ENCODE measurements at regions not wholly inside any gene's neighbourhood (a gene's known extent, or its start where the extent isn't known, plus 50 kb on each side); places are given as distances from the start of the nearest gene placed in this dataset.

- TF ChIP-seq CTCF (IDR thresholded peaks at IDR 0.05) (no peak), POLR2A (IDR thresholded peaks at IDR 0.05) (no peak), POLR2AphosphoS5 (IDR thresholded peaks at IDR 0.05) (no peak), EP300 (IDR thresholded peaks at IDR 0.05) (no peak)
These were observed 532.2 kb downstream of the CHSY3 start for GRCh38 chr5:130436430-130436829.
